Islet of Langerhans (tissue), 1 donor: ENCODE measurements at regions not wholly inside any gene's neighbourhood (a gene's known extent, or its start where the extent isn't known, plus 50 kb on each side); places are given as distances from the start of the nearest gene placed in this dataset.

ENCODE experiments used
- FAIRE-seq: peaks from one replicate; lab custom pipeline; 2011; peaks lifted over from hg19 to GRCh38; lab: Jason Lieb, UNC

GRCh38 chr16:62545039-62545438, 508.8 kb upstream of the CDH8 start:
- FAIRE-seq = no peak

GRCh38 chr16:62543516-62543915, 507.3 kb upstream of the CDH8 start:
- FAIRE-seq = no peak

- no peak for FAIRE-seq
Measured at GRCh38 chr16:62539657-62540056, 503.4 kb upstream of the CDH8 start.

- FAIRE-seq = no peak
Measured at GRCh38 chr16:62530426-62530825, 494.2 kb upstream of the CDH8 start.

GRCh38 chr16:62516001-62516400, 479.8 kb upstream of the CDH8 start:
- FAIRE-seq = no peak

- FAIRE-seq = no peak
Measured at GRCh38 chr16:62503073-62503472, 466.8 kb upstream of the CDH8 start.

GRCh38 chr16:62478903-62479458, 442.7 kb upstream of the CDH8 start:
- FAIRE-seq = no peak

- no peak for FAIRE-seq
Measured at GRCh38 chr16:62477796-62478195, 441.6 kb upstream of the CDH8 start.

GRCh38 chr16:62475573-62475972, 439.3 kb upstream of the CDH8 start:
- no peak for FAIRE-seq

- FAIRE-seq = no peak
Measured at GRCh38 chr16:62462971-62463370, 426.7 kb upstream of the CDH8 start.

GRCh38 chr16:62450291-62450690, 414.1 kb upstream of the CDH8 start:
- no peak for FAIRE-seq

GRCh38 chr16:62445909-62446308, 409.7 kb upstream of the CDH8 start:
- FAIRE-seq = no peak

- no peak for FAIRE-seq
Measured at GRCh38 chr16:62424206-62424605, 388.0 kb upstream of the CDH8 start.

GRCh38 chr16:62408760-62409159, 372.5 kb upstream of the CDH8 start:
- FAIRE-seq = no peak

GRCh38 chr16:62406387-62406786, 370.1 kb upstream of the CDH8 start:
- no peak for FAIRE-seq

GRCh38 chr16:62404842-62405611, 368.8 kb upstream of the CDH8 start:
- no peak for FAIRE-seq

- no peak for FAIRE-seq
Measured at GRCh38 chr16:62392698-62393097, 356.5 kb upstream of the CDH8 start.

GRCh38 chr16:62391940-62392339, 355.7 kb upstream of the CDH8 start:
- FAIRE-seq = no peak

GRCh38 chr16:62391134-62391533, 354.9 kb upstream of the CDH8 start:
- FAIRE-seq = no peak

- FAIRE-seq = no peak
Measured at GRCh38 chr16:62390214-62390613, 354.0 kb upstream of the CDH8 start.

- FAIRE-seq = no peak
Measured at GRCh38 chr16:62386411-62386810, 350.2 kb upstream of the CDH8 start.

GRCh38 chr16:62383941-62384340, 347.7 kb upstream of the CDH8 start:
- no peak for FAIRE-seq

GRCh38 chr16:62370445-62370844, 334.2 kb upstream of the CDH8 start:
- no peak for FAIRE-seq

GRCh38 chr16:62363501-62363900, 327.3 kb upstream of the CDH8 start:
- no peak for FAIRE-seq
